ENCODE measurements at regions not wholly inside any gene's neighbourhood (a gene's known extent, or its start where the extent isn't known, plus 50 kb on each side); places are given as distances from the start of the nearest gene placed in this dataset.
A peak's percentile ranks its signal among the peaks of the same experiment; 100 is the strongest.
"Not testable (repeated sequence)": the region's sequence is repeated elsewhere in the genome, so short reads cannot be mapped to it uniquely, and the experiment has no call there.

- peaks cover 0 to 8% (median 8%) of the 10 kb centered on the region in 5 donors for H3K4me1 ChIP-seq (ENCODE audit: control insufficient read depth in 5 of 5, insufficient read depth in 5 of 5, low read length in 5 of 5)
- H3K27me3 ChIP-seq (ENCODE audit: control insufficient read depth in 5 of 5, insufficient read depth in 4 of 5, low read length in 5 of 5): peaks cover 13 to 30% (median 21%) of the 10 kb centered on the region in 5 donors
- no peak overlapping the region for H3K9ac ChIP-seq (ENCODE audit: low read length in 5 of 5)
- no peaks in the 10 kb centered on the region for H3K9me3 ChIP-seq (ENCODE audit: control insufficient read depth in 5 of 5, low read length in 5 of 5)
- no peak overlapping the region for H3K4me3 ChIP-seq (ENCODE audit: low read depth in 1 of 5, low read length in 5 of 5)
- no peaks in the 10 kb centered on the region for H3K36me3 ChIP-seq (ENCODE audit: control insufficient read depth in 5 of 5, insufficient read depth in 5 of 5, low read length in 5 of 5)
- no peak overlapping the region for H3K27ac ChIP-seq (ENCODE audit: low read depth, low read length)
These were observed 116.7 kb upstream of the LPCAT1 start for GRCh38 chr5:1640421-1640881.

GRCh38 chr5:1639757-1640156 lies 116.0 kb upstream of the LPCAT1 start:
- H3K9me3 ChIP-seq (ENCODE audit: control insufficient read depth in 5 of 5, low read length in 5 of 5): no peaks in the 10 kb centered on the region
- H3K4me1 ChIP-seq (ENCODE audit: control insufficient read depth in 5 of 5, insufficient read depth in 5 of 5, low read length in 5 of 5): peaks cover 0 to 1% (median 1%) of the 10 kb centered on the region in 5 donors
- H3K27me3 ChIP-seq (ENCODE audit: control insufficient read depth in 5 of 5, insufficient read depth in 4 of 5, low read length in 5 of 5): peaks cover 13 to 30% (median 20%) of the 10 kb centered on the region in 5 donors
- no peak overlapping the region for H3K27ac ChIP-seq (ENCODE audit: low read depth, low read length)
- no peak overlapping the region for H3K4me3 ChIP-seq (ENCODE audit: low read depth in 1 of 5, low read length in 5 of 5)
- H3K36me3 ChIP-seq (ENCODE audit: control insufficient read depth in 5 of 5, insufficient read depth in 5 of 5, low read length in 5 of 5): no peaks in the 10 kb centered on the region
- no peak overlapping the region for H3K9ac ChIP-seq (ENCODE audit: low read length in 5 of 5)

- no peak overlapping the region for H3K9ac ChIP-seq (ENCODE audit: low read length in 5 of 5)
- no peaks in the 10 kb centered on the region for H3K9me3 ChIP-seq (ENCODE audit: control insufficient read depth in 5 of 5, low read length in 5 of 5)
- no peaks in the 10 kb centered on the region for H3K36me3 ChIP-seq (ENCODE audit: control insufficient read depth in 5 of 5, insufficient read depth in 5 of 5, low read length in 5 of 5)
These were observed 115.1 kb upstream of the LPCAT1 start for GRCh38 chr5:1638658-1639400.

GRCh38 chr5:1637639-1638481 lies 114.1 kb upstream of the LPCAT1 start:
- no peak overlapping the region for H3K27ac ChIP-seq (ENCODE audit: low read depth, low read length)

More at GRCh38 chr5:1638658-1639400, 115.1 kb upstream of the LPCAT1 start:
- no peak overlapping the region for H3K4me3 ChIP-seq (ENCODE audit: low read depth in 1 of 5, low read length in 5 of 5)
- no peak overlapping the region for H3K27ac ChIP-seq (ENCODE audit: low read depth, low read length)
- H3K27me3 ChIP-seq (ENCODE audit: control insufficient read depth in 5 of 5, insufficient read depth in 4 of 5, low read length in 5 of 5): peaks cover 13 to 25% (median 15%) of the 10 kb centered on the region in 5 donors
- peaks cover 0 to 8% (median 8%) of the 10 kb centered on the region in 5 donors for H3K4me1 ChIP-seq (ENCODE audit: control insufficient read depth in 5 of 5, insufficient read depth in 5 of 5, low read length in 5 of 5)

GRCh38 chr5:1636981-1637638 lies 113.3 kb upstream of the LPCAT1 start:
- Histone ChIP-seq H3K36me3 (ENCODE audit: control insufficient read depth in 5 of 5, insufficient read depth in 5 of 5, low read length in 5 of 5) (no peaks in the 10 kb centered on the region), H3K4me3 (ENCODE audit: low read depth in 1 of 5, low read length in 5 of 5) (no peak overlapping the region), H3K9ac (ENCODE audit: low read length in 5 of 5) (no peak overlapping the region), H3K27me3 (ENCODE audit: control insufficient read depth in 5 of 5, insufficient read depth in 4 of 5, low read length in 5 of 5) (peaks cover 4 to 11% (median 5%) of the 10 kb centered on the region in 5 donors), H3K9me3 (ENCODE audit: control insufficient read depth in 5 of 5, low read length in 5 of 5) (no peaks in the 10 kb centered on the region), H3K4me1 (ENCODE audit: control insufficient read depth in 5 of 5, insufficient read depth in 5 of 5, low read length in 5 of 5) (peaks cover 0 to 11% (median 8%) of the 10 kb centered on the region in 5 donors), H3K27ac (ENCODE audit: low read depth, low read length) (no peak overlapping the region)

More at GRCh38 chr5:1637639-1638481, 114.1 kb upstream of the LPCAT1 start:
- Histone ChIP-seq H3K9ac (ENCODE audit: low read length in 5 of 5) (no peak overlapping the region), H3K36me3 (ENCODE audit: control insufficient read depth in 5 of 5, insufficient read depth in 5 of 5, low read length in 5 of 5) (no peaks in the 10 kb centered on the region), H3K9me3 (ENCODE audit: control insufficient read depth in 5 of 5, low read length in 5 of 5) (no peaks in the 10 kb centered on the region), H3K4me1 (ENCODE audit: control insufficient read depth in 5 of 5, insufficient read depth in 5 of 5, low read length in 5 of 5) (peaks cover 0 to 11% (median 8%) of the 10 kb centered on the region in 5 donors), H3K27me3 (ENCODE audit: control insufficient read depth in 5 of 5, insufficient read depth in 4 of 5, low read length in 5 of 5) (peaks cover 8 to 17% (median 9%) of the 10 kb centered on the region in 5 donors), H3K4me3 (ENCODE audit: low read depth in 1 of 5, low read length in 5 of 5) (no peak overlapping the region)

GRCh38 chr5:1636208-1636770 lies 112.5 kb upstream of the LPCAT1 start:
- not testable (repeated sequence) for H3K36me3 ChIP-seq (ENCODE audit: control insufficient read depth in 5 of 5, insufficient read depth in 5 of 5, low read length in 5 of 5); H3K9ac ChIP-seq (ENCODE audit: low read length in 5 of 5); H3K27ac ChIP-seq (ENCODE audit: low read depth, low read length); H3K4me3 ChIP-seq (ENCODE audit: low read depth in 1 of 5, low read length in 5 of 5); H3K9me3 ChIP-seq (ENCODE audit: control insufficient read depth in 5 of 5, low read length in 5 of 5)
- peaks cover 0 to 11% (median 8%) of the 10 kb centered on the region in 5 donors for H3K4me1 ChIP-seq (ENCODE audit: control insufficient read depth in 5 of 5, insufficient read depth in 5 of 5, low read length in 5 of 5)
- H3K27me3 ChIP-seq (ENCODE audit: control insufficient read depth in 5 of 5, insufficient read depth in 4 of 5, low read length in 5 of 5): peaks cover 4 to 11% (median 5%) of the 10 kb centered on the region in 5 donors

GRCh38 chr5:1635477-1635876 lies 111.7 kb upstream of the LPCAT1 start:
- not testable (repeated sequence) for H3K9me3 ChIP-seq (ENCODE audit: control insufficient read depth in 5 of 5, low read length in 5 of 5); H3K27ac ChIP-seq (ENCODE audit: low read depth, low read length); H3K4me3 ChIP-seq (ENCODE audit: low read depth in 1 of 5, low read length in 5 of 5); H3K9ac ChIP-seq (ENCODE audit: low read length in 5 of 5); H3K36me3 ChIP-seq (ENCODE audit: control insufficient read depth in 5 of 5, insufficient read depth in 5 of 5, low read length in 5 of 5)
- H3K4me1 ChIP-seq (ENCODE audit: control insufficient read depth in 5 of 5, insufficient read depth in 5 of 5, low read length in 5 of 5): peaks cover 0 to 11% (median 8%) of the 10 kb centered on the region in 5 donors
- peaks cover 4 to 11% (median 5%) of the 10 kb centered on the region in 5 donors for H3K27me3 ChIP-seq (ENCODE audit: control insufficient read depth in 5 of 5, insufficient read depth in 4 of 5, low read length in 5 of 5)

GRCh38 chr5:1634337-1634661 lies 110.5 kb upstream of the LPCAT1 start:
- peak overlapping the region in 3 of 5 donors; percentile 40 to 81 (median 73) for H3K9ac ChIP-seq (ENCODE audit: low read length in 5 of 5)
- H3K36me3 ChIP-seq (ENCODE audit: control insufficient read depth in 5 of 5, insufficient read depth in 5 of 5, low read length in 5 of 5): peaks cover 0 to under 1% (median 0%) of the 10 kb centered on the region in 5 donors
- peaks cover 0 to 11% (median 8%) of the 10 kb centered on the region in 5 donors for H3K4me1 ChIP-seq (ENCODE audit: control insufficient read depth in 5 of 5, insufficient read depth in 5 of 5, low read length in 5 of 5)
- H3K27me3 ChIP-seq (ENCODE audit: control insufficient read depth in 5 of 5, insufficient read depth in 4 of 5, low read length in 5 of 5): peaks cover 4 to 11% (median 5%) of the 10 kb centered on the region in 5 donors
- H3K27ac ChIP-seq (ENCODE audit: low read depth, low read length): no peak overlapping the region
- peak overlapping the region in 4 of 5 donors; percentile 67 to 86 (median 78) for H3K4me3 ChIP-seq (ENCODE audit: low read depth in 1 of 5, low read length in 5 of 5)
- H3K9me3 ChIP-seq (ENCODE audit: control insufficient read depth in 5 of 5, low read length in 5 of 5): no peaks in the 10 kb centered on the region

GRCh38 chr5:1633605-1634336 lies 110.0 kb upstream of the LPCAT1 start:
- Histone ChIP-seq H3K4me1 (ENCODE audit: control insufficient read depth in 5 of 5, insufficient read depth in 5 of 5, low read length in 5 of 5) (peaks cover 0 to 11% (median 8%) of the 10 kb centered on the region in 5 donors), H3K9ac (ENCODE audit: low read length in 5 of 5) (peak overlapping the region in 4 of 5 donors; percentile 40 to 81 (median 64)), H3K27ac (ENCODE audit: low read depth, low read length) (no peak overlapping the region), H3K9me3 (ENCODE audit: control insufficient read depth in 5 of 5, low read length in 5 of 5) (no peaks in the 10 kb centered on the region), H3K27me3 (ENCODE audit: control insufficient read depth in 5 of 5, insufficient read depth in 4 of 5, low read length in 5 of 5) (peaks cover 3 to 10% (median 5%) of the 10 kb centered on the region in 5 donors), H3K4me3 (ENCODE audit: low read depth in 1 of 5, low read length in 5 of 5) (peak overlapping the region; percentile 66 to 86 (median 76)), H3K36me3 (ENCODE audit: control insufficient read depth in 5 of 5, insufficient read depth in 5 of 5, low read length in 5 of 5) (peaks cover 0 to 6% (median 0%) of the 10 kb centered on the region in 5 donors)

Data from subcutaneous abdominal adipose tissue (tissue), 5 donors.